HG02938 (cell line): ENCODE measurements at regions not wholly inside any gene's neighbourhood (a gene's known extent, or its start where the extent isn't known, plus 50 kb on each side); places are given as distances from the start of the nearest gene placed in this dataset.
"Not testable (repeated sequence)": the region's sequence is repeated elsewhere in the genome, so short reads cannot be mapped to it uniquely, and the experiment has no call there.

Experiments
- ATAC-seq: cut with Tn5 transposase; IDR thresholded peaks from one replicate; pipeline ENCODE4 v1.9.1; 2021; ENCODE audit warnings: mild to moderate bottlenecking, moderate library complexity; ENCODE audit not compliant: unreplicated experiment

DNA sequence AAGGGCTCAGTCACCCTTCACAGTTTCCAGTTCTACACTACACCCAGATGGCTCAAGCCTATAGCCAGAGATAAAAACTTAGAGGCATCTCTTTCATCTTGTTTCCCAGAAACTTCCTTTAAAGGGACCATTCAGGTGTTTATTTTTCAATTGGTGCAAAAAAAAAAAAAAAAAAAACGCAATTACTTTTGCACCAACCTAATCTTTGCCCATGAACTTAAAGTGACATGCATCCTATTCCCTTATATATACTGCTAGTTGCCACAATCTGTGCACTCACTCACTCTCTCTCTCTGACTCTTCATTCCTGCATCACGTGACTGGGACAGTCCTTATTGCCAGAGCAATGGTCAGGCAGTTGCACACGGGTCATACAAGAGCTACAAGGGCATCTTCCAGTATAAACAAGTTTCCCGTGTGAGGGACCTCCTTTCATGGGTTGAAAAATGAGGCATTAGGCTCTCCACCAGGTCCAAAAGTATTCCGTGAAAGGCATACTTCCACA is 789.4 kb downstream of the EPHA4 start:
- ATAC-seq, result no peak

DNA sequence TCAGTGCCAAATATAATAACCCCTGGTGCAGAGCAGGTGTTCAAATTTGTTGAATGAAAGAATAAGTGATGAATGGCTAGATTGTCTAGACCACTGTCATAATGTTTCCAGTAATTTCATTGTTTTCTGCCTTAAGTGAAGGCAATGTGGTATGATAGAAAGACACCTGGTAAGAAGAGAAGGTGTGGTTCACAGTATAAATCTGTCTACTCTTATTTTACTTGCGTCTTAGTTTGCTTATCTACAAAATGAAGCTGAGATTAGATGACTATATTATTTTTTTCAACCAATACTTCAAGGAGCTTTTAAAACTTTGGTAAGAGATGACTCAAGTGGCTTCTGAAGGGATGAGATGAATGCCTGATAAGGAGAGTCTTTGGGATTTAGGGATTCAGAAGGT is 788.4 kb downstream of the EPHA4 start:
- no peak for ATAC-seq

DNA sequence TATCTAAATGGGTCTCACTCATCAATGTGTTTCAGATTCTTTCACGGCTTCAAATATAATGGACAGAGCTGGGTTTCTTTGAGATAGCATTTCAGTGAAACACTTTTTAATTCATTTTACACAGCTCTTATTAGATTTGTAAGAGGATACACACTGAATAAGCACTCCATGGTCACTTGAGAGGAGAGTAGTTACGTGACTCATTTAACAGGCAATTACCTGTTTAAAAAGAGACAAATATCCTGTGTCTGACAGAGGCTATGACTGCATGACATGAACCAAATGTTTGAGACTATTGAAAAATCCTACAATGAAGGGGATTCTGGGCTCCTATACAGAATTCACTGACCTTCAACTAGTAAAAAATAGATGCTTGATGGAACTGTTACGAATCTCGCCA is 786.9 kb downstream of the EPHA4 start:
- no peak for ATAC-seq

DNA sequence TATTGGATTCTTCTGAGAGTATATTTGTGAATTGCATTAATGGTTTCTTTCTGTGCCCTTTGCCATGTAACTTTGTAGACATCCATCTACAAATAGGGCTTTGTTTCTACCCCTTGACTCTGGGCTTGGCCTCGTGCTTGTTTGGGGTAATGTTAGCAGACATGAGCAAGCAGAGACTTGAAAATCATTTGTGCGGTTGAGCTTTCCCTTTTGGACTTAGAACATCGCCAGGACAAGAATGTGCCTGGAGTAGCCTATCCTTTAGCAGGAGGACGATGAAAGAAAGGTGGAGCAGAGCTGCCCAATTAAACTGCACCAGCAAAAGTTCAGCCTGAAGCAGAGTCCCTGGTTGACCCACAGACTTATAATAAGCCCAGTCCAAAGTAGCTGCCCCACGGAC is 785.9 kb downstream of the EPHA4 start:
- no peak for ATAC-seq

DNA sequence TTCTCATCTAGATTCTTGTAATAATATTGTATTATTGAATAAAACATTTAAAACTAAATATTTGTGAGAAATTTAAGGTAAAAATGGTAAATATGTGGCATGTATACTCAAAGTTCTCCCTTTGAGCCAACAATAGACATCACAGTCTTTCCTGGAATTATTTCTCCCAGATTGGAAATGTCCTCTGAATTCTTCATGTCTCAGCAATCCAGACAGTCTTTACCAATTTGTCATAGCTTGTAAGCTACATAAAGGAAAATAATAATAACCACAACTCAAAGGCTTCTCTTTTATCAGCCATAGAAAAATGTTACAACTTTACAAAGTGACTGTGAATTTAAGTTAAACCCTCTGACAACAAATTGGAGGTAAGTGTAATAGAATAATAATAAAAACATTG is 784.9 kb downstream of the EPHA4 start:
- no peak for ATAC-seq

DNA sequence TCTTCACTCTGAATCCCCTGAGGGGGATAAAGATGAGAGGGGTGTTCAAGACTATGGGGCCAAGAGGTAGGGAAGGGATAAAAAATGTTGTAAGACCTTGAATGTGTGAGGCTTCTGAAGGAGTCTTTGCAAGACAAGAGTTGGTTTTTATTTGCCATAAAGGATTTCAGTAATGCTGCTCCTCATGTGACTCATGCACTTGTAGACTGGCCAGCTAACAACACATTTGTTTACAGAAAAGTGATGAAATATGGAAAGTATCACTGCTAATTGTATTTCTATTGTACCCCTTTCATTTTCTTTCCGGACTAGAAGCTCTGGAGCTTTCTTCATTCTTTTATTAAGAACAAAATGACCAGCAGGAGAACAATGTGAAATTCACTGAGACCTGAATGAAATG is 782.1 kb downstream of the EPHA4 start:
- no peak for ATAC-seq

DNA sequence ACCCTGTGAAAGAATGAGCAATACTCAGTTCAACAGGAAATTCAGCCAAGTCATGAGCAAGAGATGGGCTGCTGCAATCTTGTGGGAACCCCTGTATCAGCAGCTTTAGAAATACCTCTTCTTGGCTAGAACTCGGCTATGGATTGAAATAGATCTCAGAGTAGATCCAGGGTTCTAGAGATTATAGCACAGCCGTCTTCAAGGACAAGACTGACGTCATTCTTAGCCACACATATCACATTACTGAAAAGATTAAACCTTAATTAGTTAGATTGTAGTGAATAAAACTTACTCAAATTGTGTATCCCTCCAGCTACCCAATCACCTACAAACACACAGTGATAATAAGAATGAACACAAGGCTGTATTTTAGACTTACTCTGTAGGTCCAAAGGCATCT is 776.4 kb downstream of the EPHA4 start:
- no peak for ATAC-seq

DNA sequence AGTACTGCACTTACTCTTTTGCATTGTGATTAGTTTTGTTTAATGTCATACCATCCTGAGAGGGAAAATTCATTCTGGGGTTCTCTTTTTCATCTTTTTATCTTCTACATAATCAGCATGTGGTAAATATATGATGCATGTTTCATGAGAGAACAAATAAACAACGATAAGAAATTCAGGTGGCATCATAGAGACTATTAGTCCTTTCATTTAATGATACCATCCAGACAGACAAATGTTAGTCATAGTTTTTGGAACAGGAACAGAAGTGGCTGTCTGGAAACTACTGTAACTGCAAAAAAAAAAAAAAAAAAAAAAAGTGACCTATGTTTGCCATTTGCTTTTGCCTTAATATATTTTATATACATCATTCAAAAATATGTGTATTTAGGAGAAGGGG is 761.0 kb downstream of the EPHA4 start:
- ATAC-seq, result no peak

DNA sequence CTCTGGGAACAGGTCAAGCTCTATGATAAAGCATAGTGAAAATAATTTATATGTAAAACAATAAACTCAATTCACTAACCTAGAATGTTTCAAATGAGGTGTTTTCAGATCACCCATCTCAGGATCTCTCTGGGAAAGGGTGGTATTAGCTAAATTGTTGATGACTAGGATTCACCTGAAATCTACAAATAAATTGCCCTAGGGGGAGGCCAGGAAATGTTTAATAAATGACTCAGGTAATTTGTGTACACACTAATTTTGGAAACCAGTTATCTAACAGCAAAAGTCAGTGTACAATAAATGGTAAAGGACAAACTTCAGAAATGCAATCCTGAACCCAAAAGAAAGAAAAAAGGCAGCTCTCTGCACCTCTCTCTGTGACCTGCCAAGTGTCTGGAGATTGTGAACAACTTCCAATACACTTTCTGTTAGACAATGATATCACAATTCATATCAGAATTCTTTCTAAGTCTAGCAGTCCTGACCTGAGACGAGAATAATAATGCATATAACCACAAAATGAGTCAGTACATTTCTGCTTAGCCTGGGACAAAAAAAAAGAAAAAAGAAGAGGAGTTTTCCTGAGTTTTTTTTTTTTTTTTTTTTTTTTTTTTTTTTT is 760.0 kb downstream of the EPHA4 start:
- ATAC-seq, result no peak

DNA sequence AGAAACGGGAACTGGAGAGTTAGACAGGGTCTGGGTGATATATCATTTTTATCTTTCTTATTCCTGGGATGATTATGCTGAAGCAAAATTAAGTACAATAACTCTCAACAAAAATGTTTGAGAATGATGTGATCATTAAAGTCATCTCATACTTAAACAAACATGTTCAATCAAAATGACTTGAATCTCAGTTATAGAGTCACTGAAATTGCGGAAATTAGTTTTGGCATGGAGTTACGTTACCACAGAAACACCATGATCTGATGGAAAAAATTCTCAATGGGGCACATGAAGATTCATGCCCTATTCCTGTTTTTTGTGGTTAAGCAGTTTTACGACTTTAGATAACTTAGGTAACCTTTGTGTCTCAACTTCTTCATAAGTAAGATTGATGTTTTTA is 757.7 kb downstream of the EPHA4 start:
- no peak for ATAC-seq

DNA sequence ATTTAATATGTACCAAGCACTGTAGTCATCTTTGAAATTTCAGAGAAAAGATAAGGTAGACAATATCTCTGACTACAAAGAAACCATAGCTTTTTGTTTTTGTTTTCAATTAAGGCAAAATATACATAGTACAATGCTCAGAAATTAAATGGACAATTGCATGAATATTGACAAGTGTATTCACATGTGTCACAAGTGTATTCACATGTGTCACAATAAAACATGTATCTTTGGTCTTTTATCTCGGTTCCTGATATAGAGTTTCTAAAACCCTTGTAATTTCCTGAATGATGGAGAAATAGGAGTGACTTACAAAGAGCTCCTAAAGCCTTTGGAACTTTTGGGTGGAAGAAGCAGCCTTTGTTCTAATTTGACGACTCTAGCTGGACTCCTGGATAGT is 756.4 kb downstream of the EPHA4 start:
- no peak for ATAC-seq

DNA sequence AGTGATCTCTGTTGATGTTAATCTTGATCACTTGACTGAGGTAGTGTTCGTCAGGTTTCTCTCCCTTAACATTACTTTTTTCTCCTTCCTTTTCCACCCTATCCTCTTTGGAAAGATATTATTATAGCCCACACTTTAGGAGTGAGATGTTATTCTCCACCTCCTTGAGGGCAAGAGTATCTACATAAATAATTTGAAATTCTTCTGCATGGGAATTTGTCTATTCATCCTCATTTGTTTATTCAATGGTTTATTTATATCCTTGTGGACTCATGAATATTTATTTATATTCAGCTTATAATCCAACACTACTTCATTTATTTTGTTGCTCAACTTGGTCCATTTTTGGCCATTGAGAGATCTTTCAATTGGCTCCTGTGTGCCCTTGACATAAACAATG is 750.4 kb downstream of the EPHA4 start:
- ATAC-seq, result no peak

DNA sequence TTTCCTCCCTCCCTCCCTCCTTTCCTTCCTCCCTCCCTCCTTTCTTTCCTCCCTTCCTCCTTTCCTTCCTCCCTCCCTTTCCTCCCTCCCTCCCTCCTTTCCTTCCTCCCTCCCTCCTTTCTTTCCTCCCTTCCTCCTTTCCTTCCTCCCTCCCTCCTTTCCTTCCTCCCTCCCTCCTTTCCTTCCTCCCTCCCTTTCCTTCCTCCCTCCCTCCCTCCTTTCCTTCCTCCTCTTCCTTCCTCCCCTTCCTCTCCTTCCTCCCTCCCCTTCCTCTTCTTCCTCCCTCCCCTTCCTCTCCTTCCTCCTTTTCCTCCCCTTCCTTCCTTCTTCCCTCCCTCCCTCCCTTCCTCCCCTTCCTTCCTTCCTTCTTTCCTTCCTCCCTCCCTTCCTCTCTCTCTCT is 748.5 kb downstream of the EPHA4 start:
- ATAC-seq, result not testable (repeated sequence)

DNA sequence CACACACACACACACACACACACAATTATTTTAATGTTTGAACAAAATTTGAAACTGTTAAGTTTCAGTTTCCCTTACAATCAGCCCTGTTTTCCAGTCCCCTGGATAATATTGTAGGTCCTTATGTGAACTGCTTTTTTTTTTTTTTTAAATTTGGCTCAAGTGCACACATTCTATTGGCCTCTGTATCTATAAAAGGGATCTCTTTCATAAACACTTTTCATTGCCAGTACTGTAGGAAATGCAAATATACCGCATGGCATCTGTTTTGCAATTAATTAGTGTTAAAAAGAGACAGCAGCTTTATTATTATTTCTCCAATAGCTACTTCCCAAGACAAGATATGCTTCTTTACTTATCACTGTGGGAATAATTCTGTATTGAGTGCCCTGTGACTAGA is 738.7 kb downstream of the EPHA4 start:
- ATAC-seq, result no peak

DNA sequence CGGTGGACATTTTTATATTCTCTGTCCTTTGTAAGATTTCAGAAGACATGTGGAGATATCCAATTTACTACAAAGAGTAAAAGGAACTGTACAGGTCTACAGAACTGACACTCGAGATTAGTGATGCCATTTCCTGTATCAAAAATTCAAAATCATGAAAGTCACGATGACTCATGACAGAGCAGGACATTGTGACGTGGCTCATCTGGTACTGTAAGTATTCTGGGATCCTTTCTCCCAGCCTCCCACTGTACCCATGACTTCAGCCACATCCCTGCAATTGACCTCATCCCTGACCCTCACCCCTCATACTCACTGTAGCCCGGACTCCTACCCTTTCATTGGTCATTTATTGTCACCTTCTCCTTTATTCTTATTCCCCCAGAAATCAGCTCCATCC is 736.5 kb downstream of the EPHA4 start:
- no peak for ATAC-seq

DNA sequence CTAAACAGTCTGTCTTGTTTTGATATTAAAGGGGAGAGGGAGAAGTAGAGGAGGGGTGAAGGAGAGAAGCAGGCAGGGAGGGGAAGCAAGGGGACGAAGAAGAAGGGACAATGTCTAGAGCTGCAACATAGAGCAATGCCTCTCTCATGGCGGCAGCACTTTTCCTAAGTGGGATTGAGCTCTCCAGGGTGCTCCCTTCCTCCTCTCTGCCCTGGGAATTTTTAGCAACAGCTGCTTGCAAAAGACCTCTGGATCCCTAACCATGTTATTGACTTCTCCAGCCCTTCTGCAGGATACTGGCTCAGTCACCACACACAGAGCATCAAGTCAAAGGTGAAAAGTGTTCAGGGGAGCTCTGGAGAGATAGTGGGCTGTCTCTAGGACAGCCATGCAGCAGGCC is 734.9 kb downstream of the EPHA4 start:
- no peak for ATAC-seq

DNA sequence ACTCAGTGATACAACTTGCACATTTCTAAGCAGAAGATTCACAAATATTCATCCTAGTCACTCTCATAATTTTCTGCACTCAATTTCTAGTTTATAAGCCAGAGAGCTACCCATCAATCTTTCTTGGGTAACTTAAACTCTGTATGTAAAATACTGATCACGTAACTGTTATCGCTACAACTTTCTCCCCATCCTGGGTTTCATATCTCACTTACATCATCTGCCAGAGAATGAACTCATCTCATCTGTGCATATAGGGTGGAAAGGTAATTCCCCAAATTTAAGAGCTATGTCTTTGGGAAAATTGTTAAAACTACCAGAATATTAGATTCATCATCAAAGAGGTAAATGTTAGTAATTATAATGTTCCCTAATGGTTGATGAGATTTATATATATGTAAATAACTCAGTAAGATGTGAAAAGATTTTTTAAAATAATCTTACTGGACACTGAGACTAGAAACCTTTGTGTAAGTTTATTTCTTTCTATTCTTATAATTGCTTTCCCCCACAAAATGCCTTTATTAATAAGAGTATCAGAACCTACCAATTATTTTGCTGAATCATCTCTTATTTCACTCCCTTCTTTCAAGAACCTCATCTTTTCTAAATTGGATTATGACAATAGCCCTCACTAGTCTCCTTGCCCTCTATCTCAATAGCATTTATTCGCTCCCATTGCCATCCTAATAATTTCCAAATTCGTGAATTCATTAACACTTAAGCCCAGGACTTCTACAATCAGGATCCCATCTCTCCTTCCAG is 729.0 kb downstream of the EPHA4 start:
- no peak for ATAC-seq

DNA sequence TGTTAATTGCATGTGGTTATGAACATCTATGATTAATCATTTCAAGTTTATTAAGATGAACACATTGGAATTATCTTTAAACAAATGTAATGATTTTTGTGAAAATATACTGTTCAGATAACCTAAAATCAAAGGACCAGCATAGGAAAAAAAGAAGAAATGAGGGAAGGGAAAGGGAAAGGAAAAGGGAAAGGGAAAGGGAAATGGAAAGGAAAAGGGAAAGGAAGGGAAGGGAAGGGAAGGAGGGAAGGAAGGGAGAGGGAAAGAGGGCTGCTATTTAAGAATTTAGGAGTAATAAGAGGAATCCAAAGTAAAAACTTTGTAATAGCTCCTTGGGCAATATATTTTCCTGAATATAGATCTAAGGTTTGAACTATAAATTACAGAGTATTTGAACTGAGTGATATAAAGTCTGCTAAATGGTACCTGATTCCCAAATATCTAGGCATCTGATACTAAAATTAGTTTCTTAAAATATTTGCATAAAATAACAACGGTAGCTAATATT is 726.3 kb downstream of the EPHA4 start:
- ATAC-seq, result no peak

DNA sequence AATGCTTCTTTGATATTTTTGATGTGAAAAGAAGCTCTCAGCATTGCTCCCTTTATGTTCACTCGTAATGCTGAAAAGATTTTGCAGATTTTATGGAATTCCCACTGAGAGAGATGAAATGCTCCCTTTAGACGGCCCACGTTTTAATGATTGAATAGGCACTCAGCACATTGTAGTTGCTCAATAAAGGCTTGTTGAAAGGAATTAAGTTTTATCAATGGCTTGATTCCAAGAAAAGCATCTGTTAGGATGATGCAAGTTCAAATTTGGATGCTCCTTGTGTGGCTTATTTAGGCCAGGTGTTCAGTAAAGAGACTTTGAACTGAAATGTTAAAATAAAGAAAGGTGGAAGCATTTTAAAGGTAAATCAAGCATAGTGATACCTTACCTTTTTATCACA is 725.1 kb downstream of the EPHA4 start:
- ATAC-seq, result no peak

DNA sequence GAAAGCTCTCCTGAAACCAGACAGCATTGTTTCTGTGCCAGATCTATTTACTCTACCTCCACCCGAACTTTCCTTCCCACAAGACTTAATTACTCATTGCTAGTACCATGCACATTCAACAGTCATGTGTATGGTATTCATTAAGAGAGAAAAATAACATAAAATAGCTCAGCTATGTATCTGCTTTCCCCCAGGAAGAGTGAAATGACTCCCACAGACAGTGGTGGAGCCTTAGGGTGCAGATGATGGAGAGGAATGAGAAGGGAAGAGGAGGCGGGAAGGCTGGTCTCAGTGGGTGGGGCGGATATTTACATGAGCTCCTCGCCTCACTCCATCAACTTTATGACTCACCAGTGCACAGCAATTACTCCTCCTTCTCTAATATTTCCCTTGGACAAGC is 724.5 kb downstream of the EPHA4 start:
- no peak for ATAC-seq

DNA sequence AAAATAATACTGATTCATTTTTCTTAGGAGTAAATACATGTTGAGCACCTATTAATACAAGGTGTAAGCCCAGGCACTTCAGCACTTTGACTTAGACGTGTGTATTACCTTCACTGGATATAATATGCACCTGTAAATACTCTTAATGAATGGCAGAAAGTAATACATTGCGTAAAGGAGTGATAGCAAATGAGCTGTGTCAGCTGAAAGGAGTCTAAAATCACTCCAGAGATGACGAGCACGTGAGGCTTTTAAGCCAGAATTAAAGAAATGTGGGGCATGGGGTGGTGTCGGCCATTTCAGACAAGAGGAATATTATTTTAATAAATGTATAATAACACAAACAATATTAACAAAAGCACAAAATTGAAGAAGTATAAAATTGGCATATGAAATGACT is 722.7 kb downstream of the EPHA4 start:
- ATAC-seq, result no peak

DNA sequence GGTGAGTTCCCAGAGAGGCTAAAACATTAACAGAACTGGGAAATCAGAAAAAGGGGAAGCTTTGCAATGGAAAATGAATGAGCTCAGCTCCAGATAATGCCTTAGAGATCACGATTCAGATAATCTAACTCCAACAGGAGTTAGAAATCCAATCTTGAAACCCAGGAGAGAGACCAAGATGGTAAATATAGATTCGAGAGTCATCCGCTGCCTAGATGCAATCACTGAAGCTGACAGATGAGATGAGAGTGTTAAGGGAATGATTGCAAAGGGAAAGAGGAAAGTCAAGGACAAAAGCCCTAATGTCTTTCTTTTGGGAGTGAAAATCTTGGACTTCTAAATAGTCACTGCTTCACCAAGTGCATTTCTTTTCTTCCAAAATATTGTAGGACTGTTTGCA is 722.0 kb downstream of the EPHA4 start:
- no peak for ATAC-seq

DNA sequence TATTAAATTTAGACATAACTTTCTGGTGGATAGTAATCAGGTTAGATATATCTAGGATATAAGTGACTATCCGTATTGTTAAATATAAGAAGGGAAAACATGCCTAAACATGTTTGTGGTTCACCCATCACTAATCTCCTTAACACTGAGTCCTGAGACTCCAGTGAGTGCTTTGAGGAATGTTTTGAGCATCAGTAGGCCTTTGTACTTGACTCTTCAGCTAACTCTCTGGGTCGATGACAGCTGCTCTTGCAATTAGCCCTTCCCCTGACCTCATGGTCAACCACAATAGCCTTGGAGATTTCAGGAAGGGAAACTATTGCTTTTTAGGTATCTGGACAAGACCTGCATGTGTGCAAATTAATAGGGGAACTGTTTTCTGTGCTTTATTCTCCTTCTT is 716.8 kb downstream of the EPHA4 start:
- no peak for ATAC-seq
